ENCODE measurements at regions not wholly inside any gene's neighbourhood (a gene's known extent, or its start where the extent isn't known, plus 50 kb on each side); places are given as distances from the start of the nearest gene placed in this dataset.

DNA sequence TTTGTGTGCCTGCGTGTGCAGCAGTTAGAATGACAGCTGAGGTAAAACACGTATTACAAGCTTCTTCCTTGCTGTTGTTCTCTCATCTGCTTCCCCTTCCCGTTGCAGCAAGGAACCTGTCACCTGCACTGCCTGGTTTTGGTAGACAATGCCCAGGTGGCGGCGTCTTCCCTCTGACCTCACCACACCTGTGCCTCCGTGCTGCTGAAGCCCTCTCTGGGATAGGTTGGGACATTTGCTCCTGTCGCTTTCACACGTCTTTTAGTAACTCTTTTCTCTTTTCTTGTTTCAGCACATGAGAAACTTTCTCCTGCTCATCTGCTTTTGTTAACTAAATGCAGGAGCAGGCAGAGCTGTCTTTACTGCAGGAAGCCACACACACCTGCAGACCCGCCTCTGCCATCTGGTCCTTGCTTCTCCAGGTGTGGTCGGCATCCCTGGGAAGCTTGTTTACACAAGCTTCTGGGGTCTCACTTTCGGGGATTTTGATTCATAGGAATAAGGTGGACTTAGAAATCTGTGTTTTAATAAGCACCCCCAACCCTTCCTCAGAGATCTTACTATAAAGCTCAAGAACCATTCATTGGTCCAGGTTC lies 60.7 kb upstream of the EXOC6 start:
- TF ChIP-seq CTCF (conservative IDR thresholded peaks at IDR 0.05; ENCODE audit: low read depth, low read length) (no peak), MXI1 (IDR thresholded peaks at IDR 0.05; ENCODE audit: borderline replicate concordance, low read depth, low read length) (no peak), CHD1 (IDR thresholded peaks at IDR 0.05; ENCODE audit: low read depth, low read length) (no peak), RFX5 (IDR thresholded peaks at IDR 0.05; ENCODE audit: low read depth, low read length) (no peak), POLR2A (IDR thresholded peaks at IDR 0.05; ENCODE audit: low read depth, low read length) (no peak), SMC3 (IDR thresholded peaks at IDR 0.05; ENCODE audit: low read depth, low read length) (no peak), CEBPB (IDR thresholded peaks at IDR 0.05; ENCODE audit: low read depth, low read length) (no peak), RAD21 (IDR thresholded peaks at IDR 0.05; ENCODE audit: low read length) (no peak)
- TF ChIP-seq, protein P1, sequence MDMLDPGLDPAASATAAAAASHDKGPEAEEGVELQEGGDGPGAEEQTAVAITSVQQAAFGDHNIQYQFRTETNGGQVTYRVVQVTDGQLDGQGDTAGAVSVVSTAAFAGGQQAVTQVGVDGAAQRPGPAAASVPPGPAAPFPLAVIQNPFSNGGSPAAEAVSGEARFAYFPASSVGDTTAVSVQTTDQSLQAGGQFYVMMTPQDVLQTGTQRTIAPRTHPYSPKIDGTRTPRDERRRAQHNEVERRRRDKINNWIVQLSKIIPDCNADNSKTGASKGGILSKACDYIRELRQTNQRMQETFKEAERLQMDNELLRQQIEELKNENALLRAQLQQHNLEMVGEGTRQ (IDR thresholded peaks at IDR 0.05; ENCODE audit: low read depth, low read length), result no peak
- TF ChIP-seq, protein P2, sequence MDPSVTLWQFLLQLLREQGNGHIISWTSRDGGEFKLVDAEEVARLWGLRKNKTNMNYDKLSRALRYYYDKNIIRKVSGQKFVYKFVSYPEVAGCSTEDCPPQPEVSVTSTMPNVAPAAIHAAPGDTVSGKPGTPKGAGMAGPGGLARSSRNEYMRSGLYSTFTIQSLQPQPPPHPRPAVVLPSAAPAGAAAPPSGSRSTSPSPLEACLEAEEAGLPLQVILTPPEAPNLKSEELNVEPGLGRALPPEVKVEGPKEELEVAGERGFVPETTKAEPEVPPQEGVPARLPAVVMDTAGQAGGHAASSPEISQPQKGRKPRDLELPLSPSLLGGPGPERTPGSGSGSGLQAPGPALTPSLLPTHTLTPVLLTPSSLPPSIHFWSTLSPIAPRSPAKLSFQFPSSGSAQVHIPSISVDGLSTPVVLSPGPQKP (IDR thresholded peaks at IDR 0.05; ENCODE audit: borderline replicate concordance, low read depth, low read length), result no peak

Measured in IMR-90 (cell line).